GM23338 (cell line): ENCODE measurements at regions not wholly inside any gene's neighbourhood (a gene's known extent, or its start where the extent isn't known, plus 50 kb on each side); places are given as distances from the start of the nearest gene placed in this dataset.

ENCODE experiments used
- ATAC-seq: fragments of 200-7000 bp; cut with Tn5 transposase; 3 replicates; pipeline ENCODE4 v1.9.1; 2020
- DNase-seq: peaks from one replicate; pipeline ENCODE4 v3.0.0-alpha.2; 2015; ENCODE audit warnings: low spot score
- H2AFZ ChIP-seq: fragments of 200-600 bp; sonication (generic); 2 replicates; pipeline ENCODE4 v1.8.0; 2016; ENCODE audit warnings: antibody characterized with exemption, mild to moderate bottlenecking, moderate library complexity
- H3F3A ChIP-seq: fragments of 200-600 bp; sonication (generic); replicated peaks from 2 replicates; pipeline ENCODE4 v1.8.0; 2017; ENCODE audit warnings: antibody characterized with exemption, mixed run types, low read depth
- H3K27ac ChIP-seq: fragments of 200-600 bp; sonication (generic); 2 replicates; pipeline ENCODE4 v1.6.1; 2016; ENCODE audit warnings: low read depth
- H3K27me3 ChIP-seq: fragments of 200-600 bp; sonication (generic); 2 replicates; pipeline ENCODE4 v1.8.0; 2016; ENCODE audit warnings: mild to moderate bottlenecking, mixed run types, moderate library complexity; ENCODE audit not compliant: insufficient read depth
- H3K36me3 ChIP-seq: fragments of 200-600 bp; sonication (generic); 2 replicates; pipeline ENCODE4 v1.8.0; 2016; ENCODE audit warnings: mild to moderate bottlenecking; ENCODE audit not compliant: insufficient read depth
- H3K4me1 ChIP-seq: fragments of 200-600 bp; sonication (generic); 2 replicates; pipeline ENCODE4 v1.8.0; 2016; ENCODE audit warnings: mild to moderate bottlenecking, moderate library complexity; ENCODE audit not compliant: insufficient read depth
- H3K4me2 ChIP-seq: fragments of 200-600 bp; sonication (generic); 2 replicates; pipeline ENCODE4 v1.7.1; 2017; ENCODE audit warnings: mixed run types
- H3K4me3 ChIP-seq: fragments of 200-600 bp; sonication (generic); 2 replicates; pipeline ENCODE4 v1.6.1; 2016; ENCODE audit warnings: mixed run types
- H3K79me2 ChIP-seq: fragments of 200-600 bp; sonication (generic); replicated peaks from 2 replicates; pipeline ENCODE4 v1.8.0; 2017; ENCODE audit warnings: mild to moderate bottlenecking; ENCODE audit not compliant: insufficient read depth
- H3K9me2 ChIP-seq: fragments of 200-600 bp; sonication (generic); 2 replicates; pipeline ENCODE4 v1.8.0; 2017; ENCODE audit not compliant: insufficient read depth
- H4K20me1 ChIP-seq: fragments of 200-600 bp; sonication (generic); replicated peaks from 2 replicates; pipeline ENCODE4 v1.8.0; 2017; ENCODE audit warnings: mild to moderate bottlenecking; ENCODE audit not compliant: insufficient read depth
- H3K27ac Mint-ChIP-seq: 2 replicates; pipeline ENCODE4 v1.8.0; 2020; ENCODE audit warnings: inconsistent platforms, mild to moderate bottlenecking, moderate library complexity, mixed read lengths
- H3K27me3 Mint-ChIP-seq: 3 replicates; pipeline ENCODE4 v1.8.0; 2022; ENCODE audit warnings: low read depth, mild to moderate bottlenecking, moderate library complexity, mixed read lengths, inconsistent platforms; ENCODE audit not compliant: insufficient read depth, poor library complexity
- H3K36me3 Mint-ChIP-seq: 3 replicates; pipeline ENCODE4 v1.8.0; 2021; ENCODE audit warnings: low read depth, mild to moderate bottlenecking, inconsistent platforms, moderate library complexity, mixed read lengths
- H3K4me1 Mint-ChIP-seq: 3 replicates; pipeline ENCODE4 v1.8.0; 2020; ENCODE audit warnings: mild to moderate bottlenecking, inconsistent platforms, mixed read lengths
- H3K4me3 Mint-ChIP-seq: 3 replicates; pipeline ENCODE4 v1.8.0; 2021; ENCODE audit warnings: moderate library complexity, mild to moderate bottlenecking, inconsistent platforms, mixed read lengths
- H3K9me3 Mint-ChIP-seq: 3 replicates; pipeline ENCODE4 v1.8.0; 2020; ENCODE audit warnings: moderate library complexity, mild to moderate bottlenecking, inconsistent platforms, mixed read lengths
- CREB1 ChIP-seq: fragments of 250-450 bp; sonication (Bioruptor Pico); IDR thresholded peaks from 2 replicates; pipeline ENCODE4 v1.5.0; 2020; ENCODE audit warnings: low read depth, mild to moderate bottlenecking, moderate library complexity
- CTCF ChIP-seq, 2 experiments: fragments of 200-600 bp in 1 of 2; sonication (generic) in 1 of 2; conservative IDR thresholded peaks; 2 replicates each; pipeline versions ENCODE4 v1.5.1 to v1.6.1; 2016 to 2017; ENCODE audit warnings: antibody characterized with exemption in 2 of 2, low read depth in 2 of 2, mild to moderate bottlenecking in 2 of 2, moderate library complexity in 1 of 2
- JUNB ChIP-seq: IDR thresholded peaks from one replicate; pipeline ENCODE4 v1.6.1; 2016; ENCODE audit warnings: antibody characterized with exemption; ENCODE audit not compliant: unreplicated experiment
- NANOG ChIP-seq: IDR thresholded peaks from 2 replicates; pipeline ENCODE4 v1.6.1; 2016; ENCODE audit warnings: antibody characterized with exemption, borderline replicate concordance
- POLR2AphosphoS5 ChIP-seq: IDR thresholded peaks from 2 replicates; pipeline ENCODE4 v1.6.1; 2016; ENCODE audit warnings: antibody characterized with exemption, low read depth
- REST ChIP-seq: IDR thresholded peaks from one replicate; pipeline ENCODE4 v1.6.1; 2018; ENCODE audit warnings: antibody characterized with exemption; ENCODE audit not compliant: unreplicated experiment
- ZNF114 ChIP-seq: fragments of 250-450 bp; sonication (Bioruptor Pico); IDR thresholded peaks from 2 replicates; pipeline ENCODE4 v1.5.0; 2020; ENCODE audit warnings: mild to moderate bottlenecking, moderate library complexity
- TF ChIP-seq, protein P1 (sequence below): fragments of 250-450 bp; sonication (Bioruptor Pico); IDR thresholded peaks from 2 replicates; pipeline ENCODE4 v1.5.0; 2020; ENCODE audit warnings: mild to moderate bottlenecking, moderate library complexity

- TF ChIP-seq CTCF (conservative IDR thresholded peaks at IDR 0.05; ENCODE audit: low read depth in 2 of 2) (no peak), CREB1 (CRISPR knock-in tag) (no peak), REST (no peak)
Observed at GRCh38 chr5:84622461-84622860, 237.8 kb upstream of the EDIL3 start (continued).

- H3K27me3 ChIP-seq, result no peaks in the 10 kb centered on the region
- H2AFZ ChIP-seq, result no peak overlapping the region
- H3F3A ChIP-seq, result no peaks in the 10 kb centered on the region
- no peak overlapping the region for H3K27ac Mint-ChIP-seq
- H3K9me3 Mint-ChIP-seq, result no peaks in the 10 kb centered on the region
- H3K4me3 ChIP-seq, result no peak overlapping the region
- no peaks in the 10 kb centered on the region for H3K9me2 ChIP-seq
- no peaks in the 10 kb centered on the region for H3K27me3 Mint-ChIP-seq
- no peaks in the 10 kb centered on the region for H3K79me2 ChIP-seq
- no peak overlapping the region for H3K4me2 ChIP-seq
- H3K36me3 ChIP-seq, result no peaks in the 10 kb centered on the region
- H3K27ac ChIP-seq, result no peak overlapping the region
- DNase-seq, result no peak
- no peaks in the 10 kb centered on the region for H3K4me1 Mint-ChIP-seq
- no peaks in the 10 kb centered on the region for H4K20me1 ChIP-seq
- no peaks in the 10 kb centered on the region for H3K4me1 ChIP-seq
- no peak overlapping the region for H3K4me3 Mint-ChIP-seq
- H3K36me3 Mint-ChIP-seq, result no peaks in the 10 kb centered on the region
- ATAC-seq, result no peak
- no peak for TF ChIP-seq POLR2AphosphoS5
- no peak for TF ChIP-seq CTCF (conservative IDR thresholded peaks at IDR 0.05; ENCODE audit: low read depth in 2 of 2)
- TF ChIP-seq ZNF114 (CRISPR knock-in tag), result no peak
- TF ChIP-seq NANOG, result no peak
- TF ChIP-seq CREB1 (CRISPR knock-in tag), result no peak
- TF ChIP-seq JUNB, result no peak
- TF ChIP-seq, protein P1, sequence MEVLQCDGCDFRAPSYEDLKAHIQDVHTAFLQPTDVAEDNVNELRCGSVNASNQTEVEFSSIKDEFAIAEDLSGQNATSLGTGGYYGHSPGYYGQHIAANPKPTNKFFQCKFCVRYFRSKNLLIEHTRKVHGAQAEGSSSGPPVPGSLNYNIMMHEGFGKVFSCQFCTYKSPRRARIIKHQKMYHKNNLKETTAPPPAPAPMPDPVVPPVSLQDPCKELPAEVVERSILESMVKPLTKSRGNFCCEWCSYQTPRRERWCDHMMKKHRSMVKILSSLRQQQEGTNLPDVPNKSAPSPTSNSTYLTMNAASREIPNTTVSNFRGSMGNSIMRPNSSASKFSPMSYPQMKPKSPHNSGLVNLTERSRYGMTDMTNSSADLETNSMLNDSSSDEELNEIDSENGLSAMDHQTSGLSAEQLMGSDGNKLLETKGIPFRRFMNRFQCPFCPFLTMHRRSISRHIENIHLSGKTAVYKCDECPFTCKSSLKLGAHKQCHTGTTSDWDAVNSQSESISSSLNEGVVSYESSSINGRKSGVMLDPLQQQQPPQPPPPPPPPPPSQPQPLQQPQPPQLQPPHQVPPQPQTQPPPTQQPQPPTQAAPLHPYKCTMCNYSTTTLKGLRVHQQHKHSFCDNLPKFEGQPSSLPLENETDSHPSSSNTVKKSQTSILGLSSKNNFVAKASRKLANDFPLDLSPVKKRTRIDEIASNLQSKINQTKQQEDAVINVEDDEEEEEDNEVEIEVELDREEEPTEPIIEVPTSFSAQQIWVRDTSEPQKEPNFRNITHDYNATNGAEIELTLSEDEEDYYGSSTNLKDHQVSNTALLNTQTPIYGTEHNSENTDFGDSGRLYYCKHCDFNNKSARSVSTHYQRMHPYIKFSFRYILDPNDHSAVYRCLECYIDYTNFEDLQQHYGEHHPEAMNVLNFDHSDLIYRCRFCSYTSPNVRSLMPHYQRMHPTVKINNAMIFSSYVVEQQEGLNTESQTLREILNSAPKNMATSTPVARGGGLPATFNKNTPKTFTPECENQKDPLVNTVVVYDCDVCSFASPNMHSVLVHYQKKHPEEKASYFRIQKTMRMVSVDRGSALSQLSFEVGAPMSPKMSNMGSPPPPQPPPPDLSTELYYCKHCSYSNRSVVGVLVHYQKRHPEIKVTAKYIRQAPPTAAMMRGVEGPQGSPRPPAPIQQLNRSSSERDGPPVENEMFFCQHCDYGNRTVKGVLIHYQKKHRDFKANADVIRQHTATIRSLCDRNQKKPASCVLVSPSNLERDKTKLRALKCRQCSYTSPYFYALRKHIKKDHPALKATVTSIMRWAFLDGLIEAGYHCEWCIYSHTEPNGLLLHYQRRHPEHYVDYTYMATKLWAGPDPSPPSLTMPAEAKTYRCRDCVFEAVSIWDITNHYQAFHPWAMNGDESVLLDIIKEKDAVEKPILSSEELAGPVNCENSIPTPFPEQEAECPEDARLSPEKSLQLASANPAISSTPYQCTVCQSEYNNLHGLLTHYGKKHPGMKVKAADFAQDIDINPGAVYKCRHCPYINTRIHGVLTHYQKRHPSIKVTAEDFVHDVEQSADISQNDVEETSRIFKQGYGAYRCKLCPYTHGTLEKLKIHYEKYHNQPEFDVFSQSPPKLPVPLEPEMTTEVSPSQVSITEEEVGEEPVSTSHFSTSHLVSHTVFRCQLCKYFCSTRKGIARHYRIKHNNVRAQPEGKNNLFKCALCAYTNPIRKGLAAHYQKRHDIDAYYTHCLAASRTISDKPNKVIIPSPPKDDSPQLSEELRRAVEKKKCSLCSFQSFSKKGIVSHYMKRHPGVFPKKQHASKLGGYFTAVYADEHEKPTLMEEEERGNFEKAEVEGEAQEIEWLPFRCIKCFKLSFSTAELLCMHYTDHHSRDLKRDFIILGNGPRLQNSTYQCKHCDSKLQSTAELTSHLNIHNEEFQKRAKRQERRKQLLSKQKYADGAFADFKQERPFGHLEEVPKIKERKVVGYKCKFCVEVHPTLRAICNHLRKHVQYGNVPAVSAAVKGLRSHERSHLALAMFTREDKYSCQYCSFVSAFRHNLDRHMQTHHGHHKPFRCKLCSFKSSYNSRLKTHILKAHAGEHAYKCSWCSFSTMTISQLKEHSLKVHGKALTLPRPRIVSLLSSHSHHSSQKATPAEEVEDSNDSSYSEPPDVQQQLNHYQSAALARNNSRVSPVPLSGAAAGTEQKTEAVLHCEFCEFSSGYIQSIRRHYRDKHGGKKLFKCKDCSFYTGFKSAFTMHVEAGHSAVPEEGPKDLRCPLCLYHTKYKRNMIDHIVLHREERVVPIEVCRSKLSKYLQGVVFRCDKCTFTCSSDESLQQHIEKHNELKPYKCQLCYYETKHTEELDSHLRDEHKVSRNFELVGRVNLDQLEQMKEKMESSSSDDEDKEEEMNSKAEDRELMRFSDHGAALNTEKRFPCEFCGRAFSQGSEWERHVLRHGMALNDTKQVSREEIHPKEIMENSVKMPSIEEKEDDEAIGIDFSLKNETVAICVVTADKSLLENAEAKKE (CRISPR knock-in tag), result no peak
Observed at GRCh38 chr5:84618262-84618661, 233.6 kb upstream of the EDIL3 start.
